ENCODE measurements at regions not wholly inside any gene's neighbourhood (a gene's known extent, or its start where the extent isn't known, plus 50 kb on each side); places are given as distances from the start of the nearest gene placed in this dataset.
"Not testable (repeated sequence)": the region's sequence is repeated elsewhere in the genome, so short reads cannot be mapped to it uniquely, and the experiment has no call there.

- no peak for DNase-seq (ENCODE audit: low read depth in 4 of 4, low spot score in 3 of 4)
These were observed 676.8 kb downstream of the RAPGEF2 start for GRCh38 chr4:159779716-159780115.

DNA sequence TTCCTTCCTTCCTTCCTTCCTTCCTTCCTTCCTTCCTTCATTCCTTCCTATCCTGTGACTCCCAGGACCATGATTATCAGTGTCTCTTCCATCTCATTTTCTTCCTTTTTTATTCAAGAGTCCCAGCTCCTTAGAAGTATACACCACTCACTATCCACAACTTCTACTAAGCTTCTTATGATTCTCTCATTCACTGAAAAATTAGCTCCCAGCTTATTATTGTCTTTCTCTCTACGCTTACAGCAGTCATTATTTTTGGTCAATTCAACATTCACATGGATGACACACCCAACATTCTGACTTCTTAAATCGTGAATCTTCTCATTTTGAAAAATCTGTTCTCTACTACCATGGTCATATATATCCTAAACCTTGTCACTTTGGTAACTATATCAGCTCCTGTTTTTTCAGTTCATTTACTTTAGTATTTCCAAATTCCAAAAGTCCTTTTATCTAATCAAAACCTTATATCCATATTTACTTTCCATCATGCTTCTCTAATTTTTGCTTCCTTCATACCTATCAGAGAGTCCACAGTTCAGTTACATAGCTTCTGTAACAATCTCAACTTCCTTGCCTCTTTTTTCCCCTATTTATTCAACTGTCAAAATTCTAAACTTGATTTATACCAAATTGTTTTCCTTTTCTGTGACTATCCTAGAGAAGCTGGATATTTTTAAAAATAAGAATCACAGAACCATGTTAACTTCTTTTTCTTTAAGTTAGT, 677.5 kb downstream of the RAPGEF2 start:
- DNase-seq (ENCODE audit: low read depth in 4 of 4, low spot score in 3 of 4): no peak

GRCh38 chr4:159787901-159788300, 685.0 kb downstream of the RAPGEF2 start:
- no peak for DNase-seq (ENCODE audit: low read depth in 4 of 4, low spot score in 3 of 4)

GRCh38 chr4:159791334-159791733, 688.5 kb downstream of the RAPGEF2 start:
- DNase-seq (ENCODE audit: low read depth in 4 of 4, low spot score in 3 of 4): no peak

- not testable (repeated sequence) for DNase-seq (ENCODE audit: low read depth in 4 of 4, low spot score in 3 of 4)
These were observed 701.7 kb downstream of the RAPGEF2 start for GRCh38 chr4:159804592-159804991.

- DNase-seq (ENCODE audit: low read depth in 4 of 4, low spot score in 3 of 4): no peak
These were observed 720.9 kb downstream of the RAPGEF2 start for GRCh38 chr4:159823743-159824142.

DNA sequence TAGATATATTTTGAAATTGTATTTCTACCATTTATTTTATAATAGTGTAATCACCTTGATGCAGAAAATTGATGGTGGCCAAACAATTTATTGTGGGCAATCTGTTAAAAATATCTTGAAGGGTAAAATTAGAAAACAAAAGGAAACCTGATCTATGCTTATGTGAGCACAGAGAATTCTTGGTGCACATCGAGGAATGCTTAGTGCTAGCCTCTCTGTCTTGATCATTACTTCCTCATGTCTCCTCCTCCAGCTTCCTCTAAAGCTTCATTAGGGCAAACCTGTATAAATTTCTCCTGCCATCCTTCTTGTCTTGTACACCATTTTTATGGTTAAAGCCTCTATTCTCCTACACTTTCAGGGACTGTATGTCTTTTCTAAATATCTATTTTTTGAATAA, 725.8 kb downstream of the RAPGEF2 start:
- no peak for DNase-seq (ENCODE audit: low read depth in 4 of 4, low spot score in 3 of 4)

DNA sequence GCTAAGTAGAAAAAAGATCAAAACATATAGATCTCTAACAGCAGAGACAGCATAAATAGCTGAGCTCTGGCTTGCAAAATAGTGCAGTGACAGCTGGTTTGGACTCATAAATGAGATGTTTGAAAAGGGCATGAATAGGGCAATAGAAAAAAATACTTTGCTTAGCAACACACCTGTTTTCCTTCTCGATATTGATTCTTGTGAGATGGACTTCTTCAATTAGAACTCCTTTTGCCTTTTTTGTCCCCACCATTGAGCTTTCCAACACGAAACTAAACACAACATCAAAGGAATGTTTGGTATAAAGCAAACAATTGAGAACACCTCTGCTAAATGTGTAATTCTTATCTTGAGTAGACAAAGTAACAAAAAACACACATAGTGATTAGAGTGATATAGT, 726.3 kb downstream of the RAPGEF2 start:
- DNase-seq (ENCODE audit: low read depth in 4 of 4, low spot score in 3 of 4): no peak

DNA sequence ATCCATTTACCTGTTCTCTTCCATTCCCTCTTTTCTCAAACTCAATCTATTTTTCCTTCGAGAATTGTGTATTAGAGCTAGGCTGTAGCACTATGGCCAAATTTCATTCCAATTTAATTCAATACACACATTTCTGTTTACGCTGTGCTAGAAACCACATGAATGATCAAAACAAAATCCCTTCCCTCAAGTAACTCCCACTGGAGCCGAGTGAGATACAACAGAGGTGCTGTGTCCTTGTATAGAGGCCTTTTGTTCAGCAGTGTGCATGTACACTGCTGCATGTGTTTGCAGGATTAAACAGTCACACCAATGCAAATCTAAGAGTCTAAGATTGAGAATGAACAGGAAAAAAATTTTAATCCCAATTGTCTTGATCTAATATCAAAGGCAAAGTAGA, 734.2 kb downstream of the RAPGEF2 start:
- no peak for DNase-seq (ENCODE audit: low read depth in 4 of 4, low spot score in 3 of 4)

DNA sequence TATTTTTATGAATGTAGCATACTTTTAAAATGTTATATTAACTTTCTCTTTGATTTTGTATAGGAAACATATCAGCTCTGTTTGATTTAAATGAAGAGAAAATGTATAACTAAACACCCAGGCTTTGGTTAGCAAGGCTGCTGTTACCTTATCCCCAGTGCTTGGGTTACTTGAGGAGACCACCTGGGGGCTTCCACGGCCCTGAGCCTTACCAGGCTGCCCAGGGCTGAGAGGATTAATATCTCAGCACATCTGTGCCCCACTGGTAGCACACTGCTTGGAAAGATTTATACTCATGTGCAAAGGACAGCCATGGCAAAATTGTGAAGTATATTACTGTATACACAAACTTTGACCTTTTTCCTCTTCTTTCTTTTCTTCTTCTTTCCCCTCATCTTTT, 752.9 kb downstream of the RAPGEF2 start:
- no peak for DNase-seq (ENCODE audit: low read depth in 4 of 4, low spot score in 3 of 4)

- DNase-seq (ENCODE audit: low read depth in 4 of 4, low spot score in 3 of 4): no peak
These were observed 753.6 kb downstream of the RAPGEF2 start for GRCh38 chr4:159856451-159856850.

DNA sequence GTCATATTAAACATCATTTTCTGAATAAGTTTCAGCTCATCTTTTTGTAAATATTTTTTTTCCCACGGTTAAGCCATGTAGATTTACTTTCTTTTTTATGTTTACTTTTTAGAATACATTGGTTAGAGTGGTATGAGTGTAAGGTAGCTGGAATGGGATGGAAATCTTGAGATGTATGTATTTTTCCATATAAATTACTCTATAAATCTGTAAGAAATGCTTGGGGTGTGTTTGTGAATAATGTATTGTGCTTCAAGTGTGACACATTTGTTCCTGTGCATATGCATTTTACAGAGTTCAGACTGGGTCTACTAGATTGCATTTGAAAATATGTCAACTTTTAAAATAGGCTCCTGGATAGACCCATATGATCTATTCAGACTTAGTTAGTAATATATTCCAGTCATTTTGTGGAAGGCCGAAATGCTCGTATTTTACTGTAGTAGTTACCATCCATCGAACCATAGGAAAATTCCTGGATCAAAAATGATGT, 756.8 kb downstream of the RAPGEF2 start:
- DNase-seq (ENCODE audit: low read depth in 4 of 4, low spot score in 3 of 4): no peak

- DNase-seq (ENCODE audit: low read depth in 4 of 4, low spot score in 3 of 4): no peak
These were observed 758.1 kb downstream of the RAPGEF2 start for GRCh38 chr4:159860945-159861344.

GRCh38 chr4:159864337-159864736, 761.5 kb downstream of the RAPGEF2 start:
- DNase-seq (ENCODE audit: low read depth in 4 of 4, low spot score in 3 of 4): no peak

DNA sequence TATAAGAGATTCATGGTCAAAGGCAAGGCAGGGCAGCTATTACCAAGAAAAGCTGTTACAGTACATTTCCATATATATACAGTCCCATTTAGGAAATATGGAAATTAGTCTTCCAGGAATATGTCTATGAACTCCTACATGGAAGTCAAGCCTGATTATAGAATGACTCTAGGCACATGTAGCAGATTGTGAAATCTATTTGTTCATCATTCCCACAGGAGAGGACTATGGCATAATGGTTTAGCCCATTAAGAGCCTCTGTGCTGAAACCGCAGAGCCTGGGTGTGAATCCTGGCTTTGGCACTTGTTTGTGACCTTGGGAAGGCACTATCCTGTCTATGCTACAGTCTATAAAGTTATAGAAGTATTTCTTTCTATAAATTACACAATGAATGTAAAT, 764.8 kb downstream of the RAPGEF2 start:
- no peak for DNase-seq (ENCODE audit: low read depth in 4 of 4, low spot score in 3 of 4)

GRCh38 chr4:159868936-159869335, 766.1 kb downstream of the RAPGEF2 start:
- not testable (repeated sequence) for DNase-seq (ENCODE audit: low read depth in 4 of 4, low spot score in 3 of 4)

DNA sequence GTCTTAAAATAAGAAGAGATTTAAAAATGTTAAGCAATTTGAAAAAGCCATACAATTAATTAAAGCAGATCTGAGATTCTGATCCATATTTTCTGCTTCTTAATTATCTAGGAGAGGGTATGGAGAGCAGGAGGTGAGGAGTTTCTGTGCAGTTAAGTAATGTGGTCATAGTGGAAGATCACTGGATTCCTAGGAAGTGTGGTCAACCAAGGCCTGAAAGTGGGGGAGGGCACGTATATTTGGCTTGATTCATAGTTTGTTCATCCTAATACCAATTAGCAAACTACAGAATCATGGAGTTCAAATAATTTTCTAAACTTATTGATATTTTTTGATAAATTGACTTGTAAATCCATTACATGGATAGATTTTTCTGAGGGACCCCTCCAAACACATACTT, 768.3 kb downstream of the RAPGEF2 start:
- no peak for DNase-seq (ENCODE audit: low read depth in 4 of 4, low spot score in 3 of 4)

DNA sequence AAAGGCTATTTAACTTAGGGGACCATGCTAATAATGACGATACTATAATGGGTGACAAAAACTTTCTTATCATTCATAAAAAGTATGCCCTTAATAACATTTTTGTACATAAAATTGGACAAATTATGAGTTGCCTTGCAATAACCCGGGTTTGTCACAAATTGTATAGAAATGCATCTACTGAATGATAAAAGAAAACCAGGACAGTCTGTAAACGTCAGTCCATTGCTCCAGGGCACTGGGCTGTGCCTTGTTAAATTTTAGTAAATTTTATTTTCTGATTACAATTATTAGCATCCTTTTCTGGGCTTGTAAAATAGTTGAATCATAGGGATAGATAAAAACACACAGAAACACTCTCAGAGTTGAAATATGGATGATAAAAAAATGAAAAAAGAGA, 778.3 kb downstream of the RAPGEF2 start:
- no peak for DNase-seq (ENCODE audit: low read depth in 4 of 4, low spot score in 3 of 4)

- no peak for DNase-seq (ENCODE audit: low read depth in 4 of 4, low spot score in 3 of 4)
These were observed 782.1 kb downstream of the RAPGEF2 start for GRCh38 chr4:159884989-159885388.

DNA sequence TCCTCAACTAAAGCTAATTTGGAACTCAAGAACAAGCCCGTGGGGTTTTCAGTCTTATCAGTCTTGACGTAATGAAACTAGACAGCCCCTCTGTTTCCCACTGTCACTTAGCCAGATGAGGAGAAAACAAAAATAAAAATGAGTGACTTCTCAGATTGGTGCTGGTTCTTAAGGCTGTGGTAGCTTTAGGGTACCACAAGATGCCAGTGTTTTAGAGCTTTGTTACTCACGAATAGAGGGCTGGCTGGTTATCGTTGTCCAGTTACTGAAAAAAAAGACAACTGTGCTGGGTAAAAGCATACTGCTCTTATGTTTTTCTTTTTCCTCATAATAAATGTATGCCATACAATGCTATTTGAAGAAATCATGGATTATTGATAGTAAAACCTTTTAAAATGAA, 796.7 kb downstream of the RAPGEF2 start:
- DNase-seq (ENCODE audit: low read depth in 4 of 4, low spot score in 3 of 4): no peak

DNA sequence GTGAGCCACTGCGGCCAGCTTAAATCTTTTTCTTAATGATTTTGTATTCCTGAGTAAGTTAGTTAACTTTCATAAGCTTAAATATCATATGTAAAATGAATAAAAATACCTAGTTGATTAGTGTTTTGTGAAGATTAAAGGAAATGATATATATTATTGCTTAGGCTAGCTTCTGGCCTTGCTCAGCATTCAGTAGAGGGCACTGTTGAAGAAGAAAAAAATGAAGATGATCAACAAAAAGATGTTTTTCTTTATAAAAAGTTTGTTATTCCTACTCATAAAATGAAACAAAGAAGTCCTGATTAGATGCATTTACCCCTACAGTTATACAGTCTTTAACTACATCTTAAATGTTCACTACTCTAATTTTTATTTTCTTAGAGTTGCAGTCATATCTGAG, 797.7 kb downstream of the RAPGEF2 start:
- no peak for DNase-seq (ENCODE audit: low read depth in 4 of 4, low spot score in 3 of 4)

- DNase-seq (ENCODE audit: low read depth in 4 of 4, low spot score in 3 of 4): no peak
These were observed 799.8 kb downstream of the RAPGEF2 start for GRCh38 chr4:159902648-159903047.

DNA sequence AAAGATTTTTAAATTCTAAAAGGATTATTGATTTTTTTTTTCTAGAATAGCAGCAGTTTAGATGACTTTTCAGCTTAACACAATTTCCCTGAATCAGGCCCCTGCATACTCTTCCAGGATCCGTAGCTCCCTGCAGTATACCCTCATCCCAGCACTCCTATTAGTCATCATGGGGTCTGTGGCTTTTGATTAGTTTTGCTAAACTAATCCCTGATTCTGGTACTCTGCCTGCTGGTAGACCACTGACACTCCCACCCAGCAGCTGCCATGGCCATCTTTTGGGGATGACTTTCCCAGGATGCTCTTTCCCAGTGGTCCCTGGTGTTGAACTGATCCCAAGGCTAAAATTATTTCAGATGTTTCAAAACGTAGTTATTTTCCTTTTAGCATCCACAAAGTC, 802.0 kb downstream of the RAPGEF2 start:
- DNase-seq (ENCODE audit: low read depth in 4 of 4, low spot score in 3 of 4): no peak
